ENCODE measurements at regions not wholly inside any gene's neighbourhood (a gene's known extent, or its start where the extent isn't known, plus 50 kb on each side); places are given as distances from the start of the nearest gene placed in this dataset.

GRCh38 chr1:239703075-239703474 lies 316.7 kb downstream of the CHRM3 start:
- H4K5ac ChIP-seq (ENCODE audit: insufficient read length, low read depth, low read length): no peak overlapping the region
- H4K8ac ChIP-seq (ENCODE audit: extremely low read depth, insufficient read depth, low read length): no peak overlapping the region
- H3K18ac ChIP-seq (ENCODE audit: extremely low read depth, low read length): no peak overlapping the region
- no peak overlapping the region for H2BK5ac ChIP-seq (ENCODE audit: low read depth, low read length)
- no peak overlapping the region for H2BK20ac ChIP-seq (ENCODE audit: low read length)
- no peak for FAIRE-seq
- WGBS, 2 experiments (ENCODE audit: extremely low coverage in 1 of 2, insufficient coverage in 1 of 2, insufficient read length in 1 of 2, insufficient replicate concordance in 2 of 2, low coverage in 1 of 2, low lambda C conversion rate in 2 of 2, missing lambda C conversion rate in 1 of 2): 94% methylated on average over 2 of the region's 2 CpGs; no CpG with 5 or more reads in 1 of the 2 experiments
- H4K20me1 ChIP-seq (replicated peaks in 1 of 2; ENCODE audit: control insufficient read depth in 1 of 2, insufficient read depth in 2 of 2, low read length in 2 of 2): peaks cover 0 to 2% of the 10 kb centered on the region in 2 experiments
- H2AK5ac ChIP-seq (ENCODE audit: low read depth, low read length): no peak overlapping the region
- H3K23me2 ChIP-seq (ENCODE audit: low read depth, low read length): no peaks in the 10 kb centered on the region
- H4K91ac ChIP-seq (replicated peaks; ENCODE audit: insufficient read length, low read length): no peak overlapping the region
- no peak overlapping the region for H2AFZ ChIP-seq (ENCODE audit: low read length)
- peaks cover 0 to 3% (median 0%) of the 10 kb centered on the region in 4 experiments; a peak in 1 of 7 replicates for H3K4me1 ChIP-seq (replicated peaks in 1 of 4; ENCODE audit: control insufficient read depth in 3 of 4, insufficient read depth in 4 of 4, low read length in 3 of 4)
- ChIA-PET CTCF (ENCODE audit: partially characterized antibody) (interaction anchor here (2.0 kb wide), 1 partner anchor 27 kb away, joined by 5 read pairs; no protein-coding TSS in a partner anchor), POLR2A (ENCODE audit: partially characterized antibody) (no interaction called here)
- H3K27ac ChIP-seq (ENCODE audit: low read depth, low read length): no peak overlapping the region
- no peak overlapping the region for H3K14ac ChIP-seq (ENCODE audit: insufficient read length)
- H3K9me3 ChIP-seq (ENCODE audit: insufficient read depth in 2 of 2, low read depth in 1 of 2, low read length in 1 of 2): no peaks in the 10 kb centered on the region
- no peak overlapping the region for H3K4me2 ChIP-seq (ENCODE audit: insufficient read depth in 1 of 2, low read depth in 2 of 2, low read length in 2 of 2)
- no peak overlapping the region for H3K9ac ChIP-seq (replicated peaks in 1 of 4; ENCODE audit: extremely low read depth in 1 of 4, low read depth in 3 of 4, low read length in 3 of 4)
- no peaks in the 10 kb centered on the region for H3K36me3 ChIP-seq (ENCODE audit: control insufficient read depth in 2 of 4, insufficient read depth in 4 of 4, low read length in 3 of 4)
- no peaks in the 10 kb centered on the region for H3K79me2 ChIP-seq (ENCODE audit: control insufficient read depth in 1 of 2, insufficient read depth in 2 of 2, low read length in 2 of 2)
- H3K4ac ChIP-seq (replicated peaks; ENCODE audit: insufficient read length, low read depth, low read length): peak overlapping the region; percentile 78
- no peak overlapping the region for H2BK12ac ChIP-seq (ENCODE audit: low read depth, low read length)
- no peak overlapping the region for H2BK15ac ChIP-seq (ENCODE audit: low read length)
- no peaks in the 10 kb centered on the region for H3K27me3 ChIP-seq (replicated peaks in 1 of 4; ENCODE audit: control insufficient read depth in 3 of 4, extremely low read depth in 1 of 4, insufficient read depth in 3 of 4, low read length in 3 of 4)
- no peak overlapping the region for H2BK120ac ChIP-seq (replicated peaks; ENCODE audit: low read depth, low read length)
- no peak overlapping the region for H3K4me3 ChIP-seq (ENCODE audit: extremely low read depth in 1 of 4, insufficient read depth in 2 of 4, low read depth in 3 of 4, low read length in 4 of 4)
- H3K56ac ChIP-seq (replicated peaks; ENCODE audit: insufficient read length, low read depth, low read length): no peak overlapping the region
- H3K79me1 ChIP-seq (ENCODE audit: low read depth, low read length): no peaks in the 10 kb centered on the region
- DNase-seq (ENCODE audit: low read depth in 1 of 2, low spot score in 2 of 2): no peak
- H3K23ac ChIP-seq (ENCODE audit: insufficient read length): no peak overlapping the region
- TF ChIP-seq BCL11A (IDR thresholded peaks at IDR 0.05; ENCODE audit: low read depth in 2 of 2, low read length in 2 of 2) (no peak), TEAD4 (IDR thresholded peaks at IDR 0.05; ENCODE audit: low read depth, low read length) (no peak), PHF8 (conservative IDR thresholded peaks at IDR 0.05; ENCODE audit: low read depth, low read length) (no peak), NRF1 (IDR thresholded peaks at IDR 0.05; ENCODE audit: low read depth, low read length) (no peak), SAP30 (IDR thresholded peaks at IDR 0.05; ENCODE audit: insufficient read depth, insufficient replicate concordance, low read length) (no peak), JUND (IDR thresholded peaks at IDR 0.05; ENCODE audit: low read length) (no peak), BRCA1 (IDR thresholded peaks at IDR 0.05; ENCODE audit: low read depth, low read length) (no peak), MAFK (IDR thresholded peaks at IDR 0.05; ENCODE audit: low read depth, low read length) (no peak), SUZ12 (IDR thresholded peaks at IDR 0.05; ENCODE audit: low read length) (no peak), SIRT6 (IDR thresholded peaks at IDR 0.05; ENCODE audit: low read length) (no peak), SIN3A (conservative IDR thresholded peaks at IDR 0.05 in 1 of 2, IDR thresholded peaks at IDR 0.05 in 1 of 2; ENCODE audit: low read depth in 1 of 2, low read length in 2 of 2) (no peak)
- TF ChIP-seq, protein P1, sequence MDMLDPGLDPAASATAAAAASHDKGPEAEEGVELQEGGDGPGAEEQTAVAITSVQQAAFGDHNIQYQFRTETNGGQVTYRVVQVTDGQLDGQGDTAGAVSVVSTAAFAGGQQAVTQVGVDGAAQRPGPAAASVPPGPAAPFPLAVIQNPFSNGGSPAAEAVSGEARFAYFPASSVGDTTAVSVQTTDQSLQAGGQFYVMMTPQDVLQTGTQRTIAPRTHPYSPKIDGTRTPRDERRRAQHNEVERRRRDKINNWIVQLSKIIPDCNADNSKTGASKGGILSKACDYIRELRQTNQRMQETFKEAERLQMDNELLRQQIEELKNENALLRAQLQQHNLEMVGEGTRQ (IDR thresholded peaks at IDR 0.05; ENCODE audit: low read length): no peak
- TF ChIP-seq, protein P2, sequence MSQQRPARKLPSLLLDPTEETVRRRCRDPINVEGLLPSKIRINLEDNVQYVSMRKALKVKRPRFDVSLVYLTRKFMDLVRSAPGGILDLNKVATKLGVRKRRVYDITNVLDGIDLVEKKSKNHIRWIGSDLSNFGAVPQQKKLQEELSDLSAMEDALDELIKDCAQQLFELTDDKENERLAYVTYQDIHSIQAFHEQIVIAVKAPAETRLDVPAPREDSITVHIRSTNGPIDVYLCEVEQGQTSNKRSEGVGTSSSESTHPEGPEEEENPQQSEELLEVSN (IDR thresholded peaks at IDR 0.05): no peak

Measured in H1 (cell line).